Activated CD8-positive, alpha-beta memory T cell treated with anti-CD3 and anti-CD28 coated beads for 24 hours (primary cell): ENCODE measurements at regions not wholly inside any gene's neighbourhood (a gene's known extent, or its start where the extent isn't known, plus 50 kb on each side); places are given as distances from the start of the nearest gene placed in this dataset.

Experiments used
- DNase-seq: peaks from one replicate; pipeline ENCODE4 v3.0.0-alpha.2; 2020

DNA sequence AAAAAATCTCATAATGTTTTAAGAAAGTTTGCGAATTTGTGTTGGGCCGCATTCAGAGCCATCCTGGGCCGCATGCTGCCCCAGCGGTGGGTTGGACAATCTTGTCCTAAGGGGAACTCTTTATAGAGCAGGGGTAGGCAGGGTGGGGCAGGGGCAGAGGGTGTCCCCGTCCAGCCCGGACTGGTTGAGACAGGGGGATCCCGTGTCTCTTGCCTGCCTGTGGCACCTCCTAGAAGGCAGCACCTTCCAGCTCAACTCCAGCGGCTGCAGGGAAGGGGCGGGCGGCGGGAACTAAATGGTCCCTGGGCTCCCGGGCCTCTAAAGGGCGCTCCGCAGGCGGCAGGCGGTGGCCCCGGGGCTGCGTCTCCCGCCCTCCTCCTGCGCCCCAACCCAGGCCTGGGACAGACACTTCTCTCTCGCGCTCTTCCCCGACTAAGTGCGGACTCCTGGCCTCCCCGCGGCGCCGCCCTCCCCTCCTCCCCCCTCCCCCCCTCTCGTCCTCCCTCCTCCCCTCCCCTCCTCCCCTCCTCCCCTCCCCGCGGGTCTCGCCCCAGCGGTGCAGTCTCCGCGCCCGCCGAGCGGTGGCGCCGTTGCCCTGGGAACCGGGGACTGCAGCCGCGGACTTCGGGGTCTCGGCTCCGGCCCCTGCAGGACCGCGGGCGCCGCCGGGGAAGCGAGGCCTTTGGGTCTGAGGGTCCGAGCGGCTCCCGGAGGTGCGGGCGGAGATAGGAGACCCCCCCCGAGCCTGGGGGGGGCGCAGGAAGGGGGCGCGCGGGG is 132.6 kb downstream of the MRPL36 start:
- DNase-seq, result peak; percentile 80

DNA sequence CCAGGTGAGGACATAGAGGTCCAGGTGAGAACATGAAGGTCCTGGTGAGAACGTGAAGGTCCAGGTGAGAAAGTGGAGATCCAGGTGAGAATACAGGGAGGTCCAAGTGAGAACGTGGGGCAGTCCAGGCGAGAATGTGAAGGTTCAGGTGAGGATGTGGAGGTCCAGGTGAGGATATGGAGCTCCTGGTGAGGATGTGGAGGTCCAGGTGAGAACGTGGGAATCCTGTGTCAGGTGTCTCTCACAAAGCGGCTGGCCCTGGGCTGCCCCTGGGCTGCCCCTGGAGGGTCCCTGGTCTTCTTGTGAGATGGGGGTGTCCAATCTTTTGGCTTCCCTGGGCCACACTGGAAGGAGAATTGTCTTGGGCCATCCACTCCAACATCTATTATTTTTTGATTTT is 133.4 kb downstream of the MRPL36 start:
- no peak for DNase-seq

DNA sequence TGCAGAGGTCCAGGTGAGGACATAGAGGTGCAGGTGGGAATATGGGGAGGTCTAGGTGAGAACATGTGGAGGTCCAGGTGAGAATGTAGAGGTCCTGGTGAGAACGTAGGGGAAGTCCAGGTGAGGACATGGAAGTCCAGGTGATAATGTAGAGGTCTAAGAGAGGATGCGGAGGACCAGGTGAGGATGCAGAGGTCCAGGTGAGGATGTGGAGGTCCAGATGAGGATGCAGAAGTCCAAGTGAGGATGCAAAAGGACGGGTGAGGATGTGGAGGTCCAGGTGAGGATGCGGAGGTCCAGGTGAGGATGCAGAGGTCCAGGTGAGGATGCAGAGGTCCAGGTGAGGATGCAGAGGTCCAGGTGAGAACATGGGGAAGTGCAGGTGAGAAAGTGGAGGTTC is 133.8 kb downstream of the MRPL36 start:
- DNase-seq, result no peak

DNA sequence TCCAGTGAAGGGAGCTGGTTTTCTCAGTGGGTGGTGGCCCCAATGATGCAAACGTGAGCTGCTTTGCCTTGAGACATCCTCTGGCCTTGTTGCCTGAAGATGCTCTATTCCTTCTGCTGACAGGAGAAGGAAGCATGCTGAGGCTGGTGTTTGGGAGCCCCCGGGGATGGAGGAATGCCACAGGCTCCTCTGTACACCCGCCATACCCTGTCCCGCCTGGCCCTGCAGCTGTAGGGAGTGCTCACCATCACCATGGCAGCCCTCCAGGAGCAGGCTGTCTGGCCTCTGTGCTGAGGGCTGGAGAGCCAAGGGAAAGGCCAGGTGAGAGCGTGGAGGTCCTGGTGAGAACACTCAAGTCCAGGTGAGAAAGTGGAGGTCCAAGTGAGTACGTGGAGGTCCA is 134.4 kb downstream of the MRPL36 start:
- DNase-seq, result peak; percentile 44

DNA sequence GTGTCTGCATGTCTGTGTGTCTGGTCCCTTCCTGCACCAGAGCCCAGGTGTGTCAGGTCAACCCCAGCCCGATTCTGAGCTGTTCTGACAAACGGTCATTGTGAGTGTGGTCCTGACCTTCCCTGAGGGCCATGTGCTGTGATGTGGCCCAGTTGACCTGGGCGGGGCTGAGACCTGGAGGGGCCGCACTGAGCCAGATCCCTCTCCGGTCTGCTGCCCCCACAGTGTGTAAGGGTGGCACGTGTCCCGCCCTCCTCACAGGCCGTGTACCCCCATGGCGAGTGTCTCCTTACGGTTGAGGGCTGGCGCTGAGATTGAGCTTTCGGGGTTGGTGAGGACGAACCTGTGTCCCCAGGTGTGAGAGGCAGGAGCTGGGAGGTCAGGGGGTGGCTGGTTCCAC is 136.5 kb downstream of the MRPL36 start:
- no peak for DNase-seq

DNA sequence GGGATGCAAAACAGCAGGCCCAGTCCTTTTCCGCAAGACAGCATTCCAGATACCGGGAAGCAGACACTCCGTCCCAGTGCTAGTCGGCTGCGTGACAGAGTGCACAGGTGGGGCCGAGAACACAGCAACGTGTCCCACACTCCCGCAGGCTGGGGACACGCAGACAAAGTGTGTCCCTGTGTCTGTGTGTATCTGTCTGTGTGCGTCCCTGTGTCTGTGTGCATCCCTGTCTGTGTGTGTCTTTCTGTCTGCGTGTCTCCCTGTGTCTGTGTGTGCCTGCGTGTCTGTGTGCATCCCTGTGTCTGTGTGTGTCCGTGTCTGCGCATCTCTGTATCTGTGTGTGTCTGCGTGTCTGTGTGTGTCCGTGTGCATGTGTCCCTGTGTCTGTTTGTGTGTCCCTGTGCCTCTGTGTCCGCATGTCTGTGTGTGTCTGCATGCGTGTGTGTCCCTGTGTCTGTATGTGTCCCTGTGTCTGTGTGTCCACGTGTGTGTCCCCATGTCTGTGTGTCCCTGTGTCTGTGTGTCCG is 137.0 kb downstream of the MRPL36 start:
- peak; percentile 42 for DNase-seq

DNA sequence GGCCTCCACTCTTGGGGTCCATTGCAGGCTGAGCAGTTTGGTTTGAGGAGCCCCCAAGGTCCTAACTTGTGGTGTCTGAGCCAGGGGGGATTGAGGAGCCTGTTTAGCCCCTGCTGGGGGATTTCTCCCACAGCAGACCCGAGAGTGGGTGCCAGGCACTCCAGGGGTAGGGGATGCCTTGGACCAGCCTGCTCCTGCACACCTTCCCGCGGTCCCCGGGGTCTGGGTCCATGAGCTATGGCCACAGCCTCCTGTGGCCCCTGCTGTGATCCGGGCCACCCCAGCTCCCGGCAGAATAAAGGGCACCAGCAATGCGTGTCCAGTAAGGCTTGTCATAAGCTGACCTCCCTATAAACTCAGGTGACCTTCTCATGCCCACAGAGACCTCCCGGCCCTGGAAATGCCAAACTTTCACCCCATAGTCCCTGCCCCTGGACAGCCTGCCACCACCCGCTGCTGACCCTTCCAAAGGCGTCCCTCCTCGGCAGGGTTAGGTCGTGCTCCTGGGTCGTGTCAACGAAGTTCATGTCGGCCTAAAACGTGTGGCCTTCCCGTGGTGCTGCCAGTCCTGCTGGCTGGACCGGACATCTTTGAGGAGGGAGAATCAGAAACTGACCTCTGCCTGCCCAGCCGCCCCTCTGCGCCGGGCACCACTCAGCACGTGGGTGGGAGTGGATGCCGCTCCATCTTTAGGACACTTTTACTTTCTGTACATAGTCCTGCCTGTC is 137.6 kb downstream of the MRPL36 start:
- DNase-seq, result peak; percentile 44

DNA sequence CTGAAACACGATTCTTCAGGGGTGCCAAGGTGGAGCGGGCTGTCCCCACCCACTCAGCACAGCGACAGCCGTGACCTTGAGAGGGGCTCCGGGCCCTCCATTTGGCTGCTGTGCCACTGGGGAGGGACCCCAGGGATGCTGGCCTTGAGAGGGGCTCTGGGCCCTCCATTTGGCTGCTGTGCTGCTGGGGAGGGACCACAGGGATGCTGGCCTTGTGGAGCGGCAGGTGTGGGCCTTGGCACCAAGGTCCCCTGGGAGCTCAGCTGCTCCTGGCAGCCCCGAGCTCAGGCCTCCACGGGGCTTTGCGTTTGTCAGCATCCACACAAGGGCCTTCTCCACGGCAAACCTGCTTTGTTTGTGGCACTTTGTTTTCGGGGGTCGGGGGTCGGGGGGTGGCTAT is 137.6 kb upstream of the LPCAT1 start:
- DNase-seq, result no peak

DNA sequence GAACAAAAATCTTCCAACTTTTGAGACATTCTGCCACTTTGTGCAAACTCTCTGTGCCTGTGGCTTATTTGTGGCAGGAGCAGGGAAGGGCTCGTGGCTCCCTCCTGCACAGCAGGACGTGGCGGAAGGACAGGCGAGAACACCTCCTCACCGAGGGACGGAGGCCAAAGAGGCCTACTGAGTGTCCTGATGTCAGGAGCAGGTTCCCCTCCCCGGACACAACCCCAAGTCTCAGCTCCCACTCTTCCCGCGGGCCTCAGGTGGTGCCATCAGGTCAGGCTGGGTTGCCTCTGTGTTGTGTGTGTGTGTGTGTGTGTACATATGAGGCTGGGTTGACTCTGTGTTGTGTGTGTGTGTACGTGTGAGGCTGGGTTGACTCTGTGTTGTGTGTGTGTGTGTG is 136.8 kb upstream of the LPCAT1 start:
- no peak for DNase-seq

DNA sequence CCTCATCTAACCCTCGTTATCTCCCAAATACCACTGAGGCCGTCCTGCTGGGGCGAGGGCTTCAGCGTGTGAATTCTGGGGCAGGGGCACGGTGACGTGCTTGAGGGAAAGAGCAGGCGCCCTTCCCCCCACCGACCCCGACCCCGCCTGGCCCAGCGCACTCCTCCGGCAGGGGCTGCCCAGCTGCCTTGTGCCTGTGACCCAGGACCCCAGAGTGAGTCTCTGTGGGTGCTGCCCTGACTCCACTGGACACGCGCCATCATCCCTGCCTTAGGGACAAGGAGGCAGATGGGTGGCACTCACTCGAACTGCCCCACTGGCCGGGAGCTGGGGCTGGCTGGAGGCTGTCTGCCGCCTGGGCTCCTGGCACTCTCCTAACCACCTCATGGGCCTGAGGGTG is 136.2 kb upstream of the LPCAT1 start:
- peak; percentile 43 for DNase-seq

DNA sequence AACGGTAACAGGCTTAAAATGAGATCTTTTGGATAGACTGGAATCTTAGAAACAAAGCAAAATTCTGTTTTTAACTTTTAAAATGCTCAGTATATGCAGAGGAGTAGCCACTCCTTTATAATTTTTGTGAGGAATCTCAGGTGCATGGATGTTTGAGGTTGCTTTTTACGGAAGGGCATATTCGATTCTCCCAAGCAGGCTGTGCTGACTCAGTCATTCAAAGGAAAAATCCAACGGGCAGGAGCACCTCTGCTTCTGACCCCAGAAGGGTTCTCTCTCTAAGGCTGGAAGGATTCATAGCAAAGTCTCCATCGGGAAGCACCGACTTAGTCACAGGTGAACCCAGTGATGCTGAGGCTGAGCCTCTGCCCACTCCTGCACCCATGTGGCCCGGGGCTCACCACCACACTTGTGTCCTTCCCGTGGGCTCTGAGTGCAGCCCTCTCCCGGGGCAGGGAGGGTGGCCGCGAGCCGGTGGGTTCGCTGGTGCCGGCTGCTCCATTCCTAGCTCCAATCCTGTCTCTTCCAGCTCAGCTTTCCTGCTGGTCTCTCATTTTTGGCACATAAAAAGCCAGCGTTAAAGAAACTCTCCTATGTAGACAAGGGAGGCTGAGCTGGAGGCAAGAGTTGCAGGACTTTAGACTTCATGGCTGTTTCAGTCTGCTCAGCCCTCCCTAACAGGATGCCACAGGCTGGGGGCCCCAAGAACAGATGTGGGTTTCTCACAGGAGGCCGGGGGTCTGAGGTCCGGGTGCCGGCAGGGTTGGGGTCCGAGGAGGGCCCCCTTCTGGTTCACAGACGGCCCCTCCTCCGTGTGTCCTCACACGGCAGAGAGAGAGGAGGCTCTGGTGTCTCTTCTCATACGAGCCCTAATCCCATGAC is 135.6 kb upstream of the LPCAT1 start:
- peak; percentile 47 for DNase-seq

DNA sequence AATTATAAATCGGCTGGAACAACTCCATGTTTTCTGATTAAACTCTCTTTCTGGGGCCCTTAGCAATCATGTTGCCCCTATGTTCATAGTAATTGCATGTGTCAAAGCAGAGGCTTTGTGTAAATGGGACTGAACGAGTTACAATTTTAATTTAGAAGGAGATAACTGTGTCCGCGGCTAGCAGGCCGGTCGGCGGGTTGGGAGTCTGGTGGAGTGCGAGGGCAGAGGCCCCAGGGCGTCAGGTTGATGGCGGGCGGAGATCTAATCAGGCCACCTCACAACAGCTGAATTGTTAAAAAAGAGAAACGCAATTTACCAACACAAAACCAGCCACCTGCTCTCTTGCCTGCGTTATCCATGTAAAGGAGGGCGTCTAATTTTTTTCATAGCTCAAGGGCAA is 134.9 kb upstream of the LPCAT1 start:
- DNase-seq, result no peak

DNA sequence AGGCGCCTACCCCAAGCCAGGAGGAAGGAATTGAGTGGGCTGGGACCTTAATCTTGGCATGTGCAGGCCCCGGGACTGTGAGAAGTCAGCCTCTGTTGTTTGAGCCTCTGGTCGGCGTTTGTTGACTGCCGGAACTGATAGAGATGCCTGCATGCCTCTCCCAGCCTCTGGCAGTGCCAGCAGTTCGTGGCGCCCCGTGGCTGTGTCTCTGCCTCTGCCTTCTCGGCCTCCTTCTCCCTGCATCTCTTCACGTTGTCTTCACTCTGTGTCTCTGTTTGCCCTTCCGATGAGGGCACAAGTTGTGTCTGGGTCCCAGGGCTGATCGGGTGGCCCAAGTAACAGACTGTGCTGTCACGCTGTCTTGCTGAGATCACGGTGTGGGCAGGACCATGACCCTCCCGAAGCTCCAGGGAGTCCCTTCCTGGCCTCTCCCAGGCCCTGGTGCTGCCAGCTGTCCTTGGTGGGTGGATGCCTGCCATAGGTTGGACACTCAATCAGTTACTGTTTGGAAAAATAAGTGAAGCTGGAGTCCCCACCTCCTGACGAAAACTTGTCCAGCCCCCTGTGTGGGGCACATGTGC is 133.5 kb upstream of the LPCAT1 start:
- peak; percentile 50 for DNase-seq

DNA sequence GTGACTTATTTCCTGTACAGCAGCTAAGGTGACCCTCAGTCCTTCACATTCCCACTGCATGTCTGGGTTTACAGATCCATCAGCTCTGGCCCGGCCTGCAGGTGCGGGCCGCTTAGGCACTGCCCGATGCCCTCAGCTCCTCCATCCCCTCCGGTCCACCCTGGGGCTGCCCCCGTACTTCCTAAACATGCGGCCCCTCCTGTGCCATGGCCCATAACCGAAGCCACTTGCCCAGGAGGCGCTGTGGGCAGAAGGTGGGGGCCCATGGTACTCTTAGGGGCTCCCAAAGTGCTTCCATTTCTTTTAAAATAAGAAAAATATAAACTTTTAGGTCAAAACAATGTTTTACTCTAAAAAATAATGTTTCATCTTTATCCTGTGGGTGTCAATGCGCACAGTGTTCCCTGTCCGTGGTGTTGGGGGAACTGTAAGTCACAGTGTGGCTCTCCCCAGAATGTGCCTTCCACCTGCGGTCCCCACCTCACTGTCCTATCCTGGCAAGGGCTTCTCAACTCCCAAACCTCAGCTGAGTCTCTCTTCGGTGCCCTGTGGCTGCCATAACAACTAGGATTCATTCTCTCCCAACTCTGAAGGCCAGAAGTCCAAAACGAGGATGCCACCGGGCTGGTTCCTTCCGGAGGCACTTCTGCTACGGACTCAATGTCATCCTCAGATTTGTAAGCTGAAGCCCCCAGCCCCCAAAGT is 132.7 kb upstream of the LPCAT1 start:
- DNase-seq, result peak; percentile 50

DNA sequence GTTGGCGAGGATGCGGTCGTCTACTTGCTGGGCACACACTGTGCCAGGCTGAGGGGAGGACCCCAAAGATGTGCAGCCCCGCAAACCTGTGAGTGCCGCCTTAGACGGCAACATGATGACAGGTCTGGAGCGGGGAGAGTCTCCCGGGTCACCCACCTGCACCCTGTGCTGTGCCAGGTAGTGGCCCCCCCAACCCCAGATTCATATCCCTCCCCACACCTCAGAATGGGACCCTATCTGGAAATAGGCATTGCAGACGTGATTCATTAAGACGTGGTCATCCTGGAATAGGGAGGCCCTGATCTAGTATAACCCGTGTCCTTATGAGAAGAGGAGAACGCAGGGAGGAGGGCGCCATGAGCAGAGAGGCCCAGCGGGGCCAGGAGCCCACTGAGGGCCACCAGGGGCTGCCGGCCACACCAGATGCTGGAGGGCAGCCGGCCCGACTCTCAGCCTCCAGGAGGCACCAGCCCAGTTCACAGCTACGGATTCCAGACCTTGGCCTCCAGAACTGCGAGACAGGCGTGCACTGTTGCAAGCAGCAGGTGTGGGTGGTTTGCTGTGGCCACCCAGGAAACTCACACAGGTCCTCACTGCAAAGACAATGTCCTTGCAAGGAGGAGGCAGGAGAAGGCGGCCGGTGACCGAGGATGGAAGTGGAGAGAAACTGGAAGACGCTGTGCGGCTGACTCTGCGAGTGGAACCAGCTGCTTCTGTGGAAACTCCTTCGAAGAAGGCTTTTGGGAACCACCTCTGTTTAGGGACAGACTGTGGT is 131.9 kb upstream of the LPCAT1 start:
- peak; percentile 54 for DNase-seq

DNA sequence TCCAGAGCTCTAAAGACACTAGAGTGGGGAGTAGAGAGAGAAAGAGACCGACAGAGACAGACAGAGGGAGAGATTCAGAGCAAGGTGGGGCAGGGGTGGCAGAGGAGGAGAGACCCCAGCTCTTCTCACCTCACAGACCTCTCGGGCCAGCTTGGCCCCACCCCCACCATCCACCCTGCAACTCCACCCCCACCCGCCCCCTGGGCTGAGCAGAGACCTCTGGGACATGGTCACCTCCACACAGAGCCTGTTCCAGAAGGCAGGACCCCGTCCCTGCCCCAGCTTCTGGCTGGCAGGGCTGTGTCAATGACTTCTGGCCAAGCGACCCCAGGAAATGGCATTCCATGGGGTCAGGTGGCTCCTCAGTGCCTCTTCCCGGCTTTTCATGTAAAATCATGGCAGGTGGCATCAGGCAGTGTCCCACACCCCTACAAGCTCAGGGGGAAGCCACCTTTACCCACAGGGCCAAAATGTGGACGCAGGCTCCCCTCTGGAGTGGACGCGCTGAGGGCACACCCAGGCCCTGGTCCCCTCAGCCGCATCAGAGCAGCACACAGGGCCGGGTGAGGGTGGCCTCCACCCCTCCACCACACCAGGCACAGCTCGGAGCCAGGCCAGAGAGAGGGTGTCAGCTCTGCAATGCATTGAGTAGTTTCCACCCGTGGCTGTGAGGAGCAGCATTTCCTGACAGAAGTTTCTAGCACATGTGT is 131.2 kb upstream of the LPCAT1 start:
- peak; percentile 55 for DNase-seq

DNA sequence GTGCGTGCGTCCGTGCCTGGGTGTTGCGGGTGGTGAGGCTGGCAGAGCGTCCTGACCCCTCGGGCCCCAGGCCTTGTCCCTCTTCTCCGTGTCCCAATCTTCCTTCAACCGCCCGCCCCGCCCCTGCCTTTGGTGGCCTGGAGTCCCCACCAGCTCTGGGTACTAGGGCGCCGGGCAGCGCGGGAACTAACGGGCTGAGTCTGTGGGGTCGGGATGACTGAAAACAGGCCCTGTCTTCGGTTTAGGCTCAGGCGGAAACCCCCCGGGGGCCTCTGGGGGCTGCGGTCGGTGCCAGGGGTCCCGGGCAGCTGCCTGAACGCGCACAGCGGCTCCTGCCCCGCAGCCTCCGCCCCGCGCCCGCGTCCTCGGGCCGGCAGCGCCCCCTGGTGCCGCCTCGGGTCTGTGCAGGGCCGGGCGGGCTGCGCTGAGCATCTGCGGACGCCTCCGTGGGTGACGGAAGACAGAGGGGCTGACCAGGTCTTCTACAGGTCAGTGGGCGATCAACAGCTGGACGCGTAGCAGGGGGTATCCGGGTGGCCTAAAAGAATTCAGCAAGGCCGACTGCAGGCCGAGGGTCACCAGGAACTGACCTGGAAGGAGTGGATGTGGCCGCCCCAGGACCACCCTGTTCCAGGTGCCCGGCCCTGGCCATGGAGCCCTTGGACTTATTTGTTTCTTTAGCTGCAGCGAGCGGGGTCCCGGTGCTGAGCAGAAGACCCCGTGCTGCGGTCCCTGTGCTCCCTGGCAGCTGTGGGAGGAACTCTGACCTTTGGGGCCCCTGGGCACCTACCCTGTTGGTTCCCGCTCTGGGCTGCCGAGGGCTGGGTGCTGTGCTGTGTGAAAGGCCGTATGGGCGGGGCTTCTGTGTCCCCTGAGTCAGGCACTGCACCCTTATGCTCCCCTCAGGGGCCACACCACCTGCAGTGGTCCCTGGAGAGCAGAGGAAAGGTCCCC is 130.2 kb upstream of the LPCAT1 start:
- peak; percentile 79 for DNase-seq

DNA sequence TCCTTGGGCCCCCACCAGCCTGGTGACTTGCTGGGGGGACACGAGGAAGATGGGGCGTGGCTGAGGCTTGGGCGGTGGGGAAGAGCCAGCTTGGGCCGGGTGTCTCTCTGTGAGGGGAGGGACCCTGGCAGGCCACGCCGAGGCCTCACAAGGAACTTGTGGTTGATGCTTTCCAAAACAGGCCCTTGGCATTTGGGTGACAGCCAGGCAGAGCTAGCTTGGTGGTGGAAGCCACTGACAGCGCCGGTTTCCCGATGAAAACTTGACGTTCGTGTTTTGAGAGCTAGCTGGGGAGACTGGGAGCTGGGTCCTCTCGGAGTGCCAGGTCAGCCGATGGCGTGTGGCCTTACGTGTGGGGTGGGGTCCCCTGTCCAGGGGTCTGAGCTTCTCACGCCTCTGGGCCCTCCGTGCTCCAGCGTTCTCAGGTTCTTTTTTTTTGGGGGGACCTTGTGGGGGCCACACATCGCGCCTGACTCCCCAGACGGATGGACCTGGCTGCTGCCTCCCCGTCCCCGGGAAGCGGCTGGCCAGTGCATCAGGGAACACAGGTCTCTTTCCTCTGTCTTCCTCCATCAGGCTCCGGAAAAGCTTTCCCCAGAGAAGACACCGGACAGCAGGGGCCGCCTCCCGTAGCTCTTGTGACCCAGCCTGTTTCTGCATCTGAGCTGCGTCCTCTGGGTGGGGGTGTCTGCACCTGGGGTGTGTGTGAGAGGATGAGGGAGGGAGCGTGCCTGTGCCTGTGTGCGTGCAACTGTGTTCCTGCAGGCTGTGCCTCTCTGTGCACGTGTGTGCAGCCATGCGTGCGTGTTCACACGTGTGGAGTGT is 129.3 kb upstream of the LPCAT1 start:
- peak; percentile 70 for DNase-seq
